ENCODE measurements at regions not wholly inside any gene's neighbourhood (a gene's known extent, or its start where the extent isn't known, plus 50 kb on each side); places are given as distances from the start of the nearest gene placed in this dataset.

- Histone ChIP-seq H3K4me3 (no peak overlapping the region), H3K36me3 (no peaks in the 10 kb centered on the region), H3K4me1 (no peaks in the 10 kb centered on the region), H3K27me3 (peaks cover 75% of the 10 kb centered on the region), H3K9me3 (no peaks in the 10 kb centered on the region), H3K27ac (no peak overlapping the region)
- 91% methylated on average over 9 of the region's 9 CpGs for WGBS
- DNase-seq (ENCODE audit: low spot score in 2 of 2): no peak
- TF ChIP-seq POLR2AphosphoS5 (IDR thresholded peaks at IDR 0.05) (no peak), POLR2A (IDR thresholded peaks at IDR 0.05) (no peak), EP300 (IDR thresholded peaks at IDR 0.05) (no peak), CTCF (IDR thresholded peaks at IDR 0.05) (no peak)
Observed at GRCh38 chr7:155363146-155363539, 65.5 kb downstream of the INSIG1 start.

- H3K9me3 ChIP-seq: no peaks in the 10 kb centered on the region
- TF ChIP-seq POLR2A (IDR thresholded peaks at IDR 0.05) (no peak), EP300 (IDR thresholded peaks at IDR 0.05) (no peak), POLR2AphosphoS5 (IDR thresholded peaks at IDR 0.05) (no peak), CTCF (IDR thresholded peaks at IDR 0.05) (no peak)
- no peak overlapping the region for H3K27ac ChIP-seq
- DNase-seq (ENCODE audit: low spot score in 2 of 2): peak in 1 of 2 donors; percentile 37
- H3K4me1 ChIP-seq: no peaks in the 10 kb centered on the region
- no peaks in the 10 kb centered on the region for H3K36me3 ChIP-seq
- no peak overlapping the region for H3K4me3 ChIP-seq
- 54% methylated on average over 19 of the region's 20 CpGs for WGBS
- peaks cover 71% of the 10 kb centered on the region for H3K27me3 ChIP-seq
Observed at GRCh38 chr7:155363852-155364600, 66.3 kb downstream of the INSIG1 start.

- Histone ChIP-seq H3K27ac (no peak overlapping the region), H3K9me3 (no peaks in the 10 kb centered on the region), H3K4me3 (no peak overlapping the region), H3K4me1 (no peaks in the 10 kb centered on the region), H3K27me3 (peaks cover 69% of the 10 kb centered on the region), H3K36me3 (no peaks in the 10 kb centered on the region)
- 62% methylated on average over 10 of the region's 12 CpGs for WGBS
- DNase-seq (ENCODE audit: low spot score in 2 of 2): peak in 1 of 2 donors; percentile 56
- TF ChIP-seq CTCF (IDR thresholded peaks at IDR 0.05) (no peak), POLR2A (IDR thresholded peaks at IDR 0.05) (no peak), EP300 (IDR thresholded peaks at IDR 0.05) (no peak), POLR2AphosphoS5 (IDR thresholded peaks at IDR 0.05) (no peak)
Observed at GRCh38 chr7:155365146-155365874, 67.6 kb downstream of the INSIG1 start.

GRCh38 chr7:155368894-155369600 is 71.4 kb downstream of the INSIG1 start:
- H3K4me1 ChIP-seq: peaks cover 25% of the 10 kb centered on the region
- no peak overlapping the region for H3K4me3 ChIP-seq
- H3K27me3 ChIP-seq: peaks cover 70% of the 10 kb centered on the region
- TF ChIP-seq CTCF (IDR thresholded peaks at IDR 0.05): no peak
- no peak for TF ChIP-seq POLR2AphosphoS5 (IDR thresholded peaks at IDR 0.05)
- no peaks in the 10 kb centered on the region for H3K9me3 ChIP-seq
- DNase-seq (ENCODE audit: low spot score in 2 of 2): peak in 1 of 2 donors; percentile 29
- H3K27ac ChIP-seq: no peak overlapping the region
- WGBS: 65% methylated on average over 3 of the region's 7 CpGs
- H3K36me3 ChIP-seq: no peaks in the 10 kb centered on the region

GRCh38 chr7:155369766-155370165 is 72.1 kb downstream of the INSIG1 start:
- Histone ChIP-seq H3K36me3 (no peaks in the 10 kb centered on the region), H3K4me1 (peaks cover 32% of the 10 kb centered on the region), H3K4me3 (no peak overlapping the region), H3K9me3 (no peaks in the 10 kb centered on the region), H3K27ac (no peak overlapping the region), H3K27me3 (peaks cover 70% of the 10 kb centered on the region)
- WGBS: 60% methylated on average over 15 of the region's 15 CpGs
- TF ChIP-seq EP300 (IDR thresholded peaks at IDR 0.05): no peak
- TF ChIP-seq POLR2A (IDR thresholded peaks at IDR 0.05): no peak
- TF ChIP-seq POLR2AphosphoS5 (IDR thresholded peaks at IDR 0.05): no peak
- no peak for TF ChIP-seq CTCF (IDR thresholded peaks at IDR 0.05)
- DNase-seq (ENCODE audit: low spot score in 2 of 2): peak in 1 of 2 donors; percentile 49

All from suprapubic skin (tissue), 4 donors.